ENCODE measurements at regions not wholly inside any gene's neighbourhood (a gene's known extent, or its start where the extent isn't known, plus 50 kb on each side); places are given as distances from the start of the nearest gene placed in this dataset.

DNA sequence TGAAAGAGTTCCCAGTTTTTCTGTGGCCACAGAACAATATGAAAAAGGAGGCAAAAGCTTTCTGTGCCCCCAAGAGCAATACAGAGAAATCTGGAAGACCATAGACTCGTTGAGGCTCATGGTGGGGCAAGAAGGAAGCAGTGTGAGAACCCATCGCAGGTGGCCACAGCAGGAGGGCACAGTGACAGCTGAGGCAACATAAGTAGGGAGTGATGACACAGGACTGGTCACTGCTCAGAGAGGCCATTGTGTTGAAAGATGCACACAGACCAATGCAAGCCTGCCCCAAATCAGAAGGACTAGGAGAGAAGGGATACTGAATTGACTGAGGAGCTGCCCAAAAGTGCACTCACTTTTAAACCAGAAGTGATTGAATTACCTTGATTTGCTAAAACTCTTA is 483.6 kb downstream of the EPHA4 start:
- no peak for DNase-seq

DNA sequence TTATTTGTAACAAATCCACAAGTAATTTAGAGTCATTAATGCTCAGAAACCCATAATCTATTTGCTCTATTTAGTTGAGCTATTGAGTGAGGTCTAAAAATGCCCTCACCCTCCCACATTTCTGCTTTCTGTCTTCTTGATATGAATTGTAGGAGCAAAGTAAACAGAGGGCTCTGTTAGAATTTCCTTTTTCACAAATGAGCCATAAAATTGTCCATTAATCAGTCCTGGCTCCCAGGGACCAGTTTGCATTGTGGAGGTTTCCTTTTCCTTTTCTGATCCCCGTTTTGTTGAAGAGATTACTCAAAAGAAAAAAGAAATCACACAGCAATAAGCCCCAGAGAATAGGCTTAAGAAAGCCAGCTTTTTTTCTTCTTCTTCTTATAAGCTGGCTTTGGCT is 476.7 kb downstream of the EPHA4 start:
- DNase-seq, result no peak

DNA sequence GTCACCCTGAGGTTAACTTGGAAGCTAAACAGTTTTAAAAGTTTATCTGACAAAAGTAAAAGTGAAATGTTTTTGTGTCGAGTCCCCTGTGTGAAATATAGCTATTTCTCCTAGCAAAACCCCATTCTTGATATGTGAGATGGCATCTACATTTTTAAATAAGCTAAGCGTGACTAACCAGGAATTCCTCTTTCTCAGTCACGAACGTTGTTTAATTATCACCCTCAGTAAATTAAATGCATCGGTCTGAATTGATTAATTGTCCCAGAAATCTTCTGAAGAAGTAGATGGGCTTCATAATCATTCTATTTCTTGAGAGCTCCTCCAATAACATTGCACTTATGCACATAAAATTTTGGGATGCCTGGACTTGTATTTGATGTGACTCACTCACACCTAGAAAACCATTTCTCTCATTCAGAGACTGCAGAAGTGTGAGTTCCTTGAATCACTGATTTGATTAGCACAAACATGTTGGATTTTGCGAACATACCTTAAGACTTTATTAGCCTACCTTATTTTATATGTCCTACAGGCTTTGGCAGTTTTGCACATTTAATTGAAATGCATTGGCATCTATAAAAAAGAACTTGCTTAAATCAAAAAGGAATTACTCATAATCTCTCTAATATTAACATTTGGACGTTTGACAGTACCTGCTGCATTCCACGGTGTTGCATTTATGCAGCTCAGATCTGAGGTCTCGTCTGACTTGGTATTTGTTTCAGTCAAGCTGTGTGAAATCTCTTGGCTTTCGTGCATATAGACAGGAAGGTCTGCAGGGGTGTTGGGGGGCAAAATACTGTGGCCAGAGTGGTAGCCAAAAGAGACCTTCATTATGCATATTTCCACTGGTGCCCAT is 475.2 kb downstream of the EPHA4 start:
- DNase-seq, result no peak

DNA sequence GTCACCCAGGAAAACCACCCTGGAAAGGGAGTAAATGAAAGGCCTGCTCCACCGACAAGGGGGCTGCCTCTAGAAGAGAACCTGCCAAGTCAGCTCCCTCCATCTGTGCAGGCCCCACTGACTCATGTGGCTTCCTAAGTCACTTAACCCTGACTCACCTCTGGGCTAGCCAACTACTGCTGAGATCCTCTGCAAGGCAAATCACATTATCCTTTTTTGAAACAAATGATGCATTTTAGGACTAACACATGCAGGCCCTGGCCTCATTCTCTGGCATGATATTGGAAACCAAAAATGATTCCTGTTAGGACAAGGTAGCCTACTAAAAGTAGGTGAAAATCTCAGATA is 474.6 kb downstream of the EPHA4 start:
- no peak for DNase-seq

DNA sequence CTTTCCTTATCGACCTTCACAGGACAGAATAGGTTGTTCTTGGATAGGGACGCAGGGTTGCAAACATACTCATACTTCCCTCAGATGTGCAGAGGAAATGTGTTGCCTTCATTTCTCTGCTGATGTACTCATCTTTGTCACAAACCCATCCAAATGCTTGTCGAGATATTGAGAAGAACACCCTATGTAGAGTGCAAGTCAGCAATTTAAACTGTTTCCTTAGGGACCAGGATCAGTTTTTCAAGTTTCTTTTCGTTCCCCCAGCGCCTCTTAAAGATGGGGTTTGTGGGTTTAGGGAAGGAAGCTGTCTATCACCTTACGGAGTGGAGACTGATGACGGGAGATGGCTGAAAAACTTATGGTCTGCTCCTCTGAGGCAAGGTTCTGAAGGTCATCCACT is 474.2 kb downstream of the EPHA4 start:
- no peak for DNase-seq

DNA sequence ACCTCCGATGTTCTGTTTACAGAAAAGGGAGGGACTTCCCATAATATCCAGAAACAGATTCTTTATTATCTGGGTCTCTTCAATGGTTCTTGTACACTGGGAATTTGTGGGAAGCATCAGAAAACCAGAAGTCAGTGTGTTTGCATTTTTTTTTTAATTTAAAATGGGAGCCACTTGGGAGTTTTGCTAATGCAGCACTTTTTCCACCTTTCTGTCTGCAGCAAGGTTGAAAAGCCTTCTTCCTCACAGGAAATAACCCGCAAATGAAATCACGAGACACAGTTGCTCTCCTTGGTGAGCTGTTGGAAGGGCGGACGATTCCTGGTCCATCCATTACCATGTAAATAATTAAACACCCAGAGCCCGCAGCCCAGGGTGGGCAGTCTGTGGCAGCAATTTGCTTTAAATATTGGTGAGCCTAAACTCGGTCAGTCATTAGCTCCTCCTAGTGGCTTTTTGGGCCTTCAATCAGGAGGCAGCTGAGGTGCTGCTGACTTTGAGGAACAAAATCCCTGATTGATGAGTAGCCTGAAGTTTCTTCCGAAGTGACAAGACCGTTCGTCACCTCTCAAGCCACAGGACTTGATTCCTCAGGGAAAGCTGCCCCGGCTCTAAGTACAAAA is 471.5 kb downstream of the EPHA4 start:
- peak; percentile 3 for DNase-seq

DNA sequence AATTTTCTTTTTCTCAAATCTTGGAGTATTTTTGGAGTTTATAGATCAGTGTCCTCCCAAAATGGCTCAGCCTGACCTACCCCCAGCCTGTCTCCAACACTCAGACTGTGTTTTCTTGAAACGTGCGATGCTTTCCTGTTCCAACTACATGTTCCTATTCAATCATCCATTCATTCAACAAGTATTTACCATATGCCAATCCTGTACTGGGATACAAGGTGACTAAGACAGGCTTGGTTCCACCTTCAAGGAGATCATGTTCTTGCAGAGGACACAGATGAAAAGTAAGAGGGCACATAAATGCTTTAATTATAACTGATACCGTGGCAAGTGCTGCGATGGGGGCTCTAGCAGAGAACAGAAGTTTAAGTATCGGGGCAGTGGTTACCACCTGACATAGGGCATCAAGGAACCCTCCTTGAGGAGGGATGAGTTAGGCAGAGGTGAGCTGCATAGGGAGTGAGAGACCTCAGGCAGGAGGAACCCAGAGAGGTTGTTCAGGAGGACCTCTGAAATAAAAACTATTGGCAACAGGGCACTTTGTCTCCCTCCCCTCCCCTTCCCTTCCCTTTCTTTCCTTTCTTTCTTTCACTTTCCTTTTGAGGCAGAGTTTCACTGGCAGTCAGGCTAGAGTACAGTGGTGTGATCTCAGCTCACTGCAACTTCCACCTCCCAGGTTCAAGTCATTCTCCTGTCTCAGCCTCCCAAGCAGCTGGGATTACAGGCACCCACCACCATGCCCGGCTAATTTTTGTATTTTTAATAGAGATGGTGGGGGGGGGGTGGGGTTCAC is 469.0 kb downstream of the EPHA4 start:
- no peak for DNase-seq

DNA sequence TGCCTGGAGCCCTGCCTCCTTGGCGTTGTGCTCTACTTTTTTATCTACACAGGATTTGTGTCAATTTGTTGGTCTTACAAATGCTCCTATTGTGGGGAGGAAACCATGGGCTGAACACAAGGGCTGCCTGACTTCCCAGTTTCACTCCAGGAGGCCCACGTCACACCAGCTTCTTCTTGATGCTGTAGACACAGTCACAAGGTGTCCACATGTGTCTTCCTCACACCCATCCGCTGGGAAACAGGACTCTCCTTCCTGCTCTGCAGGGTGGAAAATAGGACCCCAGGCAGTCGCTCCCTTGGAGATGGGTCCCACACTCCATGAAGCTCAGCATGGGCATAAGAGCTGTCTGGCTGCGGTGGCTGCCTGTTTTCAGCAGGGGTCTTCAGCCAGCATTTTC is 468.2 kb downstream of the EPHA4 start:
- DNase-seq, result no peak

DNA sequence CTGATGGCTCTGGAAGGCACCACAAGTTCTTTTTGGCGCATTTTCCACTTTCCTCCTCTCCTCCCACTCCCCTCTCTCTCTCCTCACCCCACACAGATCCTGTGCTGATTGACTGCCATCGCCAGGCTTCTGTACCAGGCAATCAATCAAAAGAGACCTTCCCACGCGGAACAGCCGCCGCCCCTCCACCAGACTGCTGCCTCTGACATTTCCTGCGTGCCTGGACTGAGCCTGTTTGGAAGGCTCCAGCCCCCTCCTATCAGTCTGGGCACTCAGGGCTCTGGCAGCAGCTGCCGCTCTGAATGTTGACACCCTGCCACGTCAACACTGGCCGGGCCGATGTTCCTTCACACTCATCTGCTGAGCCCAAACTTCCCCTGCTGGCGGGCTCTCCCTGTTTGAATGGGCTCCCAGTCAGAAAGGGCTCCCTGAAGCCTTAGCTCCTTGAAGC is 467.7 kb downstream of the EPHA4 start:
- peak; percentile 4 for DNase-seq

DNA sequence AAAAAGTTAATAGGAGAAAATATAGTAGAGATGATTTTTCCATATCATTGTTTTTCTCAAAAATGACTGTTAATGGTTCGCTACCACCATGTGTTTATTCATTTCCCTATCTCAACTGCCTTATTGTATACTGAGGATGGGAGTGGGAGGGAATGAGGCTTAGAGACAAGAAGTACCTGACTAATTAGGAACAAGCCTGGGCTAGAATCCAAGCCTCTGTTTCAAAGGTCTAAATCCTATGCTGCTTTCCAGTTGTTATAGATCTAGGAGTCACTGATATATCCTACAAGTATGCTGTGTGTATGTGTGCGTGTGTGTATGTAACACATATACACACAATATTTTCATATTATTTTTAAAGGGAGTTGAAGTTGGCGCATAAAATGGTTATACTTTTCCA is 465.9 kb downstream of the EPHA4 start:
- no peak for DNase-seq

DNA sequence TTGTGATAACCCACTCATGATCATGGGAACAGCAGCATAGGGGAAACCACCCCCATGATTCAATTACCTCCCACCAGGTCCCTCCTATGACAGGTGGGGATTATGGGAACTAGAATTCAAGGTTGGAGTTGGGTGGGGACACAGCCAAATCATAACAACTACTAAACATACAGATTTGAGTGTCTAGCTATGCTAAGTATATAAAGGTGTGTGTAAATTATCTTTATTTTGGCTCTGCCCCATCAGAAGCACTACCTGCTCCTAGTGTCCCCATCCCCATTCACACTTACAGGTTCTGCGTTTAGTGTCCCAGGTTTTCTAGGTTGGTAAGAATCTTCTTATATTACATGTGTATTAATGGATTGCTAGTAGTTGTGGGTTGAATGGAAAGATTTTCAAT is 464.7 kb downstream of the EPHA4 start:
- no peak for DNase-seq

DNA sequence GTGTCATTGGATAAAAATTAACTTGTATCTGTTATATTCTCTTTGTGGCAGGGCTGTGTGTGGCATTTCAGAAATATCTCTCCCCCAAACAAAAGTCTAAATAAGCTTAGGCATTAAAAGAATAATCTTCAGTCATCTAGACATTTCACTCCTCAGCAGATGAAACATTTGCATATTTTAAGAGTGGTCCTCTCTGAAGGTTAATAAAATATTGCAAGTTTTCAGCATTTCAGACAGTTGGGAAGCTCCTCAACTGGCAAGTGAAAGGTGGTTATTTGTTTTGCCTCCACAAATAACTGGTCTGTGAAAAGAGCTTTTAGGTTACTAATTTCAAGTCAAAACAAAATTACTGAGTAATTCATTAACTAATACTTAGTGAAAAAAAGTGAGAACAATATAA is 462.6 kb downstream of the EPHA4 start:
- no peak for DNase-seq

DNA sequence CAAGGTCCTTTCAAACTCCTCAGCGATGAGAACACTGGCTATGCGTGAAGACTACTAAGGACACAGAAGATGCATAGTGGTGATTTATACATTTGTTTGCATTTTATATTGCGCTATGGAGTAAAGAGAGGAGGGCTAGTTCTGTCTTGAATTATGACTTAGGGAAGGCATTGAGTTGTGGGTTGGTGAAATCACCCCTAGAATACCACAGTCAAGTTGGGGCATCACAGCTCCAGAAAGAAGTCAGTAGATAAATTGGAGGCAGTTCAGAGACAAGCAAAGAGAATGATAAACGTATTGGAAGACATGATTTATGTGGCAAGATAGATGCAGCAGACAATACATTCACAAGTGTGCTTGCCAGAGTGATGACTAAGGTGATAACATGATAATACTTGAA is 460.4 kb downstream of the EPHA4 start:
- no peak for DNase-seq

DNA sequence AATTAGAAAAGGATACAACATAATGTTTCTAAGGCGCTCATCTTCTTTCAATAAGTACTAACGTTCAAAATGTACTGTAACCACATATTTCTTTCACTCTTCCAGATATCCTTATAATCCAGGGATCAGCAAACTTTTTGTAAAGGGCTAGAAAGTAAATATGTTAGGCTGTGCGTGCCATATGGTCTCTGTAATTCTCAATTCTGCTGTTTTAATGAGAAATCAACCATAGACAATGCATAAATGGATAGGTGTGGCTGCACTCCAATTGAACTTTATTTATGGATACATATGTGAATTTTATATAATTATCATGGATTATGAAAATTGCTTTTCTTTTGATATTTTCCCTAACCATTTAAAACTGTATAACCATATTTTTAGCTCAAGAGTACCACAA is 459.4 kb downstream of the EPHA4 start:
- DNase-seq, result no peak

DNA sequence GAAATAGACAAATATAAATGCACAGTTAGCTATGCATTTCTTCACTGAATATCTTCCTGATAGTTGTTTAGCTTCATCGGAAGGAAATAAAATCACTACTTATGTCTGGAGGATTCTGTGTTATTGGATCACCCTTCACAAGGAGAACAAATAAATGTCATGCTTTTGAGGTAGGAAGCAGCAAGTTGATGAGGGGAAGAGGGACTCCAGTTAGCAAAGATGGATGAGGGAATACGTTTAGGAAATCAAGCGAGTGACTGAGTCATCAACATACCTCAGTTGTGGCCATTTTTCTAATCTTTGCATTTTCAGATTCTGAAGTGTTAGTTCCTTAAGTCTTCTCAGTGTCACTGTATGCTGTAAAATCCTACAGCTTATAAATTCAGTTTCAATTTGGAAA is 456.2 kb downstream of the EPHA4 start:
- DNase-seq, result no peak

DNA sequence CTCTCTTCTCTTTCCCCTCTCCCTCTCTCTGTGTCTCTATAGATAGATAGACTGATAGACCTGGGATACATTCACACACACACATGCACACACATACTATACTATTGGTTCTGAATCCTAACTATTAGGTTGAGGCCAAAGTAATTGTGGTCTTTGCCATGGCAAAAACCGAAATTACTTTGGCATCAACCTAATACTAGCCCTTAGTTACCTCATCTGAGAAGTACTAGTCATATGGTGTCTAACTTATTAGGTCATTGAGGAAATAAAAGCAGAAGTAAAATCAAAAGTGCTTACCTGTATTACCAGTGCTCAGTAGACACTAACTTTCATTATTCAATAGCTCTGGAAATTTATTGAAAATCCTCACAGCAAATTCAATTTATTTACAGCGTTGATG is 451.5 kb downstream of the EPHA4 start:
- DNase-seq, result no peak

DNA sequence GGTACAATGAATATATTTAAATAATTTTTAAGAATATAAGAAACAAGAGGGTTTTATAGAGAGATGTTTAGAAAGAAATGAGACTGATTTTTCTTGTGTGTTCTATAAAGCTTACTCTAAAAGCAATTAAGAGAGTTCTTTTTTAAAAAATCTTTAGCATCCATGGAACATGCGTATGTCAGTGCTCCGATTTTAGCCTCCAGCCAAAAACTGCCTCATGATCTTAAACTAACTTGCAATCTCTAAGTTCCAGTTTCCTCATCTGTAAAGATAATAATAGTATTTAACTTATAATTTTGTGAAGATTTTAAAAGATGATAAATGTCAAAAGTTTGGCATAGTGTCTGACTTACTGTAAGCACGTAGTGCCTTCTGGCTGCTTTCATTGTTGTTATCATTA is 448.7 kb downstream of the EPHA4 start:
- no peak for DNase-seq

DNA sequence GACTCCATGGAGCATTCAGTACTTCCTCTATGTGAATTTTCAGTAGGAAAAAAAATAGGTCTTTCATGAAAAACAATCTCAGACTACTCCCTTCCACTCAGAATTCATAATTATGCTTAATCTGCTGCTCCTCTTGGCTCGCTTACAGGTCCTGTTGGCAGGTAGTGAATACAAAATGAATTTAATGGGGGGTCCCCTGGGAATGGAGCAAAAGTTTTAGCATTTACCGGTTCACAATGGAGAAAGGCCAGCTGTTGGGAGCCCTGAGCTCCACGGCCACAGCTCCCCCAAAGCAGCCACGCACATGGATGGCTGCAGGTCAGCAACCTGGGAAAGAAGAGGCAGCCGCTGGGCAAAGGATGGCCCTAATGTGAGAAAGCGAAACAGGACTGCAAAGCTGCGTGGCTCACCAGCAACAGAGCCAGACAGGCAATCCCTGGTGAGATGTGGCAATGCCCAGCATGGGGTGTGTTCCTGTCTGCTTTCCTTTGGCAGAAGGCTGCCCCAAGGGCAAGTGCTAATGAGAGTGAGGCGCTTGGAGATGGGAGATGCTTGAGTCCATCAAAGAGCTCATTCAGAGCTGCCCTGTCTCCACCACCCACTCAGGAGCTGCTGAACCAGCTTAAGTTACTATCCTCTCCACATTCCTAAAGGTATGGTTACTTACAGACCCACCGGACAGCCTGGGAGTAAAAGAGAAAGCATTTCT is 447.4 kb downstream of the EPHA4 start:
- no peak for DNase-seq

DNA sequence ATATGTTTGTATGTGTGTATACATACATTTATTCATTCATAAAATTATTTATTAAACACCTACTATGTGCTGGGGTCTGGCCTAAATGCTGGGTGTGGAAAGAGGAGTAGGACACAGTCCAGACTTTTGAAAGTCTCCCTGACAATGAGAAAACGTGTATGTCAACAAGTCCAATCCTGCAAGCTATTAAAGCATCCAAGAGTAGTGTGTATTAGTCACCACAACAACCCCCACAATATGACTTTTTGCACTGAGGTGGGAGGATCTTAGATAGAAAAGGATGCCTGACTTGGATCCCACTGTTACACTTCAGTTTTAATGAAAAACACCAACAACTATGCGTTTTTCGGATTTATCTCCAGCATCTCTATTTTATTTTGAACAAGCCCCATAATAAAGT is 446.4 kb downstream of the EPHA4 start:
- DNase-seq, result no peak

DNA sequence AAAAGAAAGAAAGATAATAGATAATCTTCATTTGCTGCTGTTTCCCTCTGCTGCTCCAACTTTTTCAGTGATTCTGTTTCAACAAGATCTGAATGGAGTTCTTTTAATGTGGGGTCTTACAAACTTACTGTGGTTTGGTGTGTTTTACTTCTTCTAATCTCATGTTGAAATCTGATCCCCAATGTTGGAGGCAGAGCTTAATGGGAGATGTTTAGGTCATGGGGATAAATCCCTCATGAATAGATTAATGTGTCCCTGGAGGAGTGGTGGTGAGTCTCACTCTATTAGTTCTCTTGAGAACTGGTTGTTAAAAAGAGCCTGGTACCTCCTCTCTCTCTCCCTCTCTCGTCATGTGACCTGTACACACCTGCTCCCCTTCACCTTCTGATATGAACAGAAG is 442.4 kb downstream of the EPHA4 start:
- no peak for DNase-seq

DNA sequence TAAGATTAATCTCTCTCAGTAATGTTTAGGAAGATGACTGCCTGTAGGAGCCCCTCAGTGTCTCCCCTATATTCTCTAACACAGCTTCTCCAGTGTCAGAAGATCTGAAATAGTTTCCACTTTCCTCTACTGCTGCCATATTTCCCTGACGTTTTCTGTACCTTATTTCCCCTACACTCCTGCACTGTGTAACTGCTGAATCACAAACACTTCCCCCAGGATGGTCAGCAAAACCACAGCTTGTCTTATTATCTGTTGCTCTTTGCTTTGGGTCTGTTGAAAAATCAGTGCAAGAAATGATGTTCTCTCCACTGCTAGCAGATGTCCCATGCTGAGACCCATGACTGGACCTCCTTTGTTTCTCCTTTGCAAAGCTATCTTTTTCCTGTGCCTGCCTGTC is 441.7 kb downstream of the EPHA4 start:
- no peak for DNase-seq

DNA sequence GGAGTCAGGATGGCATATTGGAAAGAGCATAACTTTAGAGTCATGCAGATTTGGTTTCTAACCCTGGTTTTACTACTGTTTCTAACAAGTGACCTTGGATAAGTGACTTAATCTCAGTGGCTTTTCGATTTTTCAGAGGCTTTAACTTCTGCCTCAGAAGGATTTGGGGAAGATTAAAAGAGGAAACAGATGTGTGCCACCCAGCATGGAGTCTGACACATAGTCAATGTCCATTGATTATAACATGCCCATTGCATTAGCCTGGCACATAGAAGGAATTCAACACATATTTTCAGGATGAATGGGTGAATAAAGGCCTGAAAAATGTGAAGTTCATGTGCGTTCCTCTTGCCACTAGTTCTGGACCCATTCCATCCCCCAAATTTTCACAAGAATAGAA is 438.2 kb downstream of the EPHA4 start:
- DNase-seq, result no peak

DNA sequence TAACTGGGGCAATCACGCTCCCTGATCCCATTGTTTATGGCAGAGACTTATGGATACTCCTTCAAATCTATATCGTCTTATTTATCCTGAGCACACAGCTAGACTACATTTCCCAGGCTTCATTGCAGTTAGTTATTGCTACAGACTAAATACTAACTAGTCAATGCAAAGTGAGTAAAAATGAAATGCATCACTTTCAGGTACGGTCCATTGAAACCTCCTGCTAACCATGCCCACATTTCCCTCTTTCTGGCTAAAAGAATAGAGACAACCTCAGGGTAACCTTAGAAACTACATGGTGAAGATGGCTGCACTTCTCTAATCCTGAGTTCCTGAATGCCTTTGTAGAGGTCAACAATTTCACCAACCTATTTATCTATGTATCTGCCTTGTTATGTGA is 437.4 kb downstream of the EPHA4 start:
- DNase-seq, result no peak
